GM19324 (cell line): ENCODE measurements at regions not wholly inside any gene's neighbourhood (a gene's known extent, or its start where the extent isn't known, plus 50 kb on each side); places are given as distances from the start of the nearest gene placed in this dataset.
A peak's percentile ranks its signal among the peaks of the same experiment; 100 is the strongest.
"Not testable (repeated sequence)": the region's sequence is repeated elsewhere in the genome, so short reads cannot be mapped to it uniquely, and the experiment has no call there.

Source experiments
- ATAC-seq: cut with Tn5 transposase; IDR thresholded peaks from one replicate; pipeline ENCODE4 v1.9.1; 2021; ENCODE audit warnings: mild to moderate bottlenecking, moderate library complexity; ENCODE audit not compliant: unreplicated experiment, low FRiP score

- ATAC-seq, result no peak
Observed at GRCh38 chr11:121358760-121359159, 66.2 kb downstream of the SC5D start.

GRCh38 chr11:121359591-121359990 is 67.0 kb downstream of the SC5D start:
- ATAC-seq, result no peak

GRCh38 chr11:121362955-121363354 is 70.4 kb downstream of the SC5D start:
- ATAC-seq, result not testable (repeated sequence)

GRCh38 chr11:121365304-121365703 is 72.7 kb downstream of the SC5D start:
- ATAC-seq, result no peak

- ATAC-seq, result no peak
Observed at GRCh38 chr11:121366038-121366437, 73.5 kb downstream of the SC5D start.

- peak; percentile 91 for ATAC-seq
Observed at GRCh38 chr11:121367001-121367843, 74.7 kb downstream of the SC5D start.

GRCh38 chr11:121367844-121368225 is 75.3 kb downstream of the SC5D start:
- ATAC-seq, result no peak

GRCh38 chr11:121368364-121369240 is 76.0 kb downstream of the SC5D start:
- ATAC-seq, result no peak

- ATAC-seq, result no peak
Observed at GRCh38 chr11:121369366-121369765, 76.8 kb downstream of the SC5D start.

GRCh38 chr11:121372028-121372427 is 79.5 kb downstream of the SC5D start:
- no peak for ATAC-seq

GRCh38 chr11:121372671-121373429 is 79.3 kb upstream of the SORL1 start:
- peak; percentile 62 for ATAC-seq

- no peak for ATAC-seq
Observed at GRCh38 chr11:121374286-121374985, 77.7 kb upstream of the SORL1 start.

GRCh38 chr11:121376130-121376529 is 76.0 kb upstream of the SORL1 start:
- no peak for ATAC-seq

- not testable (repeated sequence) for ATAC-seq
Observed at GRCh38 chr11:121379145-121379810, 72.8 kb upstream of the SORL1 start.

GRCh38 chr11:121383716-121384115 is 68.4 kb upstream of the SORL1 start:
- ATAC-seq, result no peak

GRCh38 chr11:121385688-121386087 is 66.4 kb upstream of the SORL1 start:
- no peak for ATAC-seq
